ENCODE measurements at regions not wholly inside any gene's neighbourhood (a gene's known extent, or its start where the extent isn't known, plus 50 kb on each side); places are given as distances from the start of the nearest gene placed in this dataset.
"Not testable (repeated sequence)": the region's sequence is repeated elsewhere in the genome, so short reads cannot be mapped to it uniquely, and the experiment has no call there.

GRCh38 chr1:112092656-112093371 lies 103.3 kb upstream of the KCND3 start:
- DNase-seq (ENCODE audit: low read depth, low spot score) = no peak
- H3K4me3 ChIP-seq (ENCODE audit: low read length) = no peak overlapping the region

- H3K4me3 ChIP-seq (ENCODE audit: low read length) = no peak overlapping the region
- DNase-seq (ENCODE audit: low read depth, low spot score) = no peak
Measured at GRCh38 chr1:112093372-112093694, 103.9 kb upstream of the KCND3 start.

GRCh38 chr1:112099979-112100378 lies 110.5 kb upstream of the KCND3 start:
- no peak for DNase-seq (ENCODE audit: low read depth, low spot score)
- no peak overlapping the region for H3K4me3 ChIP-seq (ENCODE audit: low read length)

- H3K4me3 ChIP-seq (ENCODE audit: low read length) = no peak overlapping the region
- no peak for DNase-seq (ENCODE audit: low read depth, low spot score)
Measured at GRCh38 chr1:112105557-112105956, 116.1 kb upstream of the KCND3 start.

GRCh38 chr1:112110031-112110430 lies 120.6 kb upstream of the KCND3 start:
- DNase-seq (ENCODE audit: low read depth, low spot score) = no peak
- no peak overlapping the region for H3K4me3 ChIP-seq (ENCODE audit: low read length)

- no peak for DNase-seq (ENCODE audit: low read depth, low spot score)
- H3K4me3 ChIP-seq (ENCODE audit: low read length) = no peak overlapping the region
Measured at GRCh38 chr1:112111734-112112133, 122.3 kb upstream of the KCND3 start.

- no peak overlapping the region for H3K4me3 ChIP-seq (ENCODE audit: low read length)
- peak; percentile 12 for DNase-seq (ENCODE audit: low read depth, low spot score)
Measured at GRCh38 chr1:112114540-112114939, 125.1 kb upstream of the KCND3 start.

- no peak for DNase-seq (ENCODE audit: low read depth, low spot score)
Measured at GRCh38 chr1:112126598-112126997, 137.1 kb upstream of the KCND3 start.

GRCh38 chr1:112127606-112128005 lies 138.1 kb upstream of the KCND3 start:
- not testable (repeated sequence) for H3K4me3 ChIP-seq (ENCODE audit: low read length); DNase-seq (ENCODE audit: low read depth, low spot score)

More at GRCh38 chr1:112126598-112126997, 137.1 kb upstream of the KCND3 start:
- no peak overlapping the region for H3K4me3 ChIP-seq (ENCODE audit: low read length)

GRCh38 chr1:112133487-112133886 lies 144.0 kb upstream of the KCND3 start:
- H3K4me3 ChIP-seq (ENCODE audit: low read length) = no peak overlapping the region
- DNase-seq (ENCODE audit: low read depth, low spot score) = no peak

- H3K4me3 ChIP-seq (ENCODE audit: low read length) = no peak overlapping the region
- no peak for DNase-seq (ENCODE audit: low read depth, low spot score)
Measured at GRCh38 chr1:112140743-112141142, 151.3 kb upstream of the KCND3 start.

- no peak for DNase-seq (ENCODE audit: low read depth, low spot score)
Measured at GRCh38 chr1:112141301-112141700, 151.8 kb upstream of the KCND3 start.

GRCh38 chr1:112141923-112142322 lies 152.5 kb upstream of the KCND3 start:
- no peak overlapping the region for H3K4me3 ChIP-seq (ENCODE audit: low read length)
- DNase-seq (ENCODE audit: low read depth, low spot score) = no peak

More at GRCh38 chr1:112141301-112141700, 151.8 kb upstream of the KCND3 start:
- no peak overlapping the region for H3K4me3 ChIP-seq (ENCODE audit: low read length)

GRCh38 chr1:112143871-112144441 lies 154.5 kb upstream of the KCND3 start:
- DNase-seq (ENCODE audit: low read depth, low spot score) = no peak
- H3K4me3 ChIP-seq (ENCODE audit: low read length) = no peak overlapping the region

GRCh38 chr1:112144733-112145426 lies 155.4 kb upstream of the KCND3 start:
- no peak for DNase-seq (ENCODE audit: low read depth, low spot score)
- H3K4me3 ChIP-seq (ENCODE audit: low read length) = no peak overlapping the region

- no peak for DNase-seq (ENCODE audit: low read depth, low spot score)
- no peak overlapping the region for H3K4me3 ChIP-seq (ENCODE audit: low read length)
Measured at GRCh38 chr1:112146201-112146715, 156.8 kb upstream of the KCND3 start.

GRCh38 chr1:112160214-112160613 lies 170.7 kb upstream of the KCND3 start:
- not testable (repeated sequence) for H3K4me3 ChIP-seq (ENCODE audit: low read length)

GRCh38 chr1:112165375-112165774 lies 175.9 kb upstream of the KCND3 start:
- no peak overlapping the region for H3K4me3 ChIP-seq (ENCODE audit: low read length)
- no peak for DNase-seq (ENCODE audit: low read depth, low spot score)

More at GRCh38 chr1:112160214-112160613, 170.7 kb upstream of the KCND3 start:
- not testable (repeated sequence) for DNase-seq (ENCODE audit: low read depth, low spot score)

- H3K4me3 ChIP-seq (ENCODE audit: low read length) = no peak overlapping the region
- no peak for DNase-seq (ENCODE audit: low read depth, low spot score)
Measured at GRCh38 chr1:112169517-112169916, 180.0 kb upstream of the KCND3 start.

- DNase-seq (ENCODE audit: low read depth, low spot score) = peak; percentile 24
- no peak overlapping the region for H3K4me3 ChIP-seq (ENCODE audit: low read length)
Measured at GRCh38 chr1:112172294-112172882, 182.9 kb upstream of the KCND3 start.
